ENCODE measurements at regions not wholly inside any gene's neighbourhood (a gene's known extent, or its start where the extent isn't known, plus 50 kb on each side); places are given as distances from the start of the nearest gene placed in this dataset.
A peak's percentile ranks its signal among the peaks of the same experiment; 100 is the strongest.

DNA sequence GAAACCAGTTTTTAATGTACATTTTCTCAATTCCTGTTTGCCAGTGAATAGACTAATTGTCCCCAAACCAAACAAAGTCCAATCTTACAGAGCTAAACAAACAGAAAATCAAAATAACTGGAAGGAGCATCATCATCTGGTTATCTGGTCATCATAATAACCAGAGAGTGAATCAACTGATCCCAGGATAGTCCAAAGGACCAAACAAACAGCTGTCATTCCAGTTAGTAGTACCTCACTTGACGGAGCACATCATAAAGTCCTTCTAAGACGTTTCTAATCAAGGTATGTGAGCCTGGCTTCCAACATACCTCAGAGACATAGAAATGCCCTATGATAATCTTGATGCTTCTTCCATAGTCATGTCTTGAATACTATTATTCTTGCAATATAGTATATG, 240.5 kb downstream of the LTN1 start:
- intact Hi-C loops (cut with DNase I), result loop anchor here (2.0 to 5.0 kb wide), 3 partner anchors 55 to 187 kb away; no protein-coding TSS in a partner anchor
- no peak for DNase-seq (ENCODE audit: low spot score in 2 of 2)
- H3K27ac ChIP-seq, result peak overlapping the region in 1 of 2 donors; percentile 86
- H3K4me3 ChIP-seq, result no peak overlapping the region
- peaks cover 0 to 26% of the 10 kb centered on the region in 2 donors for H3K4me1 ChIP-seq
- no peaks in the 10 kb centered on the region for H3K9me3 ChIP-seq
- H3K36me3 ChIP-seq, result no peaks in the 10 kb centered on the region
- TF ChIP-seq, protein P1, sequence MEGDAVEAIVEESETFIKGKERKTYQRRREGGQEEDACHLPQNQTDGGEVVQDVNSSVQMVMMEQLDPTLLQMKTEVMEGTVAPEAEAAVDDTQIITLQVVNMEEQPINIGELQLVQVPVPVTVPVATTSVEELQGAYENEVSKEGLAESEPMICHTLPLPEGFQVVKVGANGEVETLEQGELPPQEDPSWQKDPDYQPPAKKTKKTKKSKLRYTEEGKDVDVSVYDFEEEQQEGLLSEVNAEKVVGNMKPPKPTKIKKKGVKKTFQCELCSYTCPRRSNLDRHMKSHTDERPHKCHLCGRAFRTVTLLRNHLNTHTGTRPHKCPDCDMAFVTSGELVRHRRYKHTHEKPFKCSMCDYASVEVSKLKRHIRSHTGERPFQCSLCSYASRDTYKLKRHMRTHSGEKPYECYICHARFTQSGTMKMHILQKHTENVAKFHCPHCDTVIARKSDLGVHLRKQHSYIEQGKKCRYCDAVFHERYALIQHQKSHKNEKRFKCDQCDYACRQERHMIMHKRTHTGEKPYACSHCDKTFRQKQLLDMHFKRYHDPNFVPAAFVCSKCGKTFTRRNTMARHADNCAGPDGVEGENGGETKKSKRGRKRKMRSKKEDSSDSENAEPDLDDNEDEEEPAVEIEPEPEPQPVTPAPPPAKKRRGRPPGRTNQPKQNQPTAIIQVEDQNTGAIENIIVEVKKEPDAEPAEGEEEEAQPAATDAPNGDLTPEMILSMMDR (IDR thresholded peaks at IDR 0.05), result no peak
- H3K27me3 ChIP-seq, result no peaks in the 10 kb centered on the region

DNA sequence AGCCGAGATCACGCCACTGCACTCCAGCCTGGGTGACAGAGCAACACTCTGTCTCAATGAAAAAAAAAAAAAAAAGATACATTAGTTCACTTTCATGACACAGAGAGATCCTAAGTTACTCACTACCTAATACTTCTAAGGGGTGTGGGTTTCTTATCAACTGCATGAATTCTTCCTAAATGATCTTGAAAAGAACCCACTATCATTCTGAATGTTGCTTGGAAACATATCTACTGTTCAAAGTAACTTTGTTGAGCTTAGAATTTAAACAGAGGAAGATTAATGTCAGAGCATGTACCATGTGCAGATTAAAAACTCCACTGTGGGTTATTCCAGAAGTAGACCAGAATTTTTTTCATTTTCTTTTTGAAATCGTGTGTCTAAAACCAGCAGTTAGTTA, 241.5 kb downstream of the LTN1 start:
- Histone ChIP-seq H3K36me3 (no peaks in the 10 kb centered on the region), H3K4me1 (peaks cover 0 to 25% of the 10 kb centered on the region in 2 donors), H3K27me3 (no peaks in the 10 kb centered on the region), H3K27ac (peak overlapping the region in 1 of 2 donors; percentile 86), H3K4me3 (no peak overlapping the region), H3K9me3 (no peaks in the 10 kb centered on the region)
- intact Hi-C loops (cut with DNase I), result loop anchor here (5.0 kb wide), 2 partner anchors 56 to 114 kb away; no protein-coding TSS in a partner anchor
- DNase-seq (ENCODE audit: low spot score in 2 of 2), result no peak
- TF ChIP-seq, protein P1 (IDR thresholded peaks at IDR 0.05), result no peak

DNA sequence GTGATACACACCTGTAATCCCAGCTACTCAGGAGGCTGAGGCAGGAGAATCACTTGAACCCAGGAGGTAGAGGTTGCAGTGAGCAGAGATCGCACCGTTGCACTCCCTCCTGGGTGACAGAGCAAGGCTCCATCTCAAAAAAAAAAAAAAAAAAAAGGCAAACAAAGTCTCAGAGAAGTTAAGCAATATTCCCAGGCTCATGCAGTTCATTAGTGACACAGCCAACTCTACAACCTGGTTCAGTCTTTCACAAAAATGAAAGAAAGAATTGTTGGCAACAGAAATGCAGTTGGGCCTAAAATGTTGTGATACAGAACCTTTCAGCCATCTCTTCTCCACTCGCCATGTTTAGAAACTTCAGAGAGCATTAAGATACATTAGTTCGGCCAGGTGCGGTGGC, 242.1 kb downstream of the LTN1 start:
- DNase-seq (ENCODE audit: low spot score in 2 of 2), result no peak
- no peak overlapping the region for H3K27ac ChIP-seq
- H3K27me3 ChIP-seq, result no peaks in the 10 kb centered on the region
- TF ChIP-seq, protein P1 (IDR thresholded peaks at IDR 0.05), result no peak
- H3K4me1 ChIP-seq, result peaks cover 0 to 24% of the 10 kb centered on the region in 2 donors
- H3K9me3 ChIP-seq, result no peaks in the 10 kb centered on the region
- no peaks in the 10 kb centered on the region for H3K36me3 ChIP-seq
- no peak overlapping the region for H3K4me3 ChIP-seq
- intact Hi-C loops (cut with DNase I), result loop anchor here (5.0 kb wide), 2 partner anchors 57 to 113 kb away; no protein-coding TSS in a partner anchor

DNA sequence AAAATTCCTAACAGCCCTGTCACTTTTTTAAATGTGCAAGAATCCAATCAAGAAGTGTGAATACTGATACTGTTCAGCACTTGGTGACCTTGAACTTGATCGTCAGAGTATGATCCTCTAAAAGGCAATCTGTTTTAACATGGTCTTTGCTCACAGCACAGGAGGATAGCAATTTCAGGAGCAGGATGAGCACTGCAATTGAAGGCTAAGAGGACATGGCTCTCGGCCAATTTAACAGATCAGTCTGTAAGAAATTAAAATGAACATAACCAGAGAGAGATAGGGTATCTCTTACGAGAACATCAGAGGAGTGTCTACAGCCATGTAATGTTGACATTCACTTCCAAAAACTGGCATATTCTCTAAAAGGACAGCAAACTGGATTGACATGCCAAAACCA, 243.1 kb downstream of the LTN1 start:
- DNase-seq (ENCODE audit: low spot score in 2 of 2), result no peak
- no peak overlapping the region for H3K27ac ChIP-seq
- H3K36me3 ChIP-seq, result no peaks in the 10 kb centered on the region
- peaks cover 0 to 17% of the 10 kb centered on the region in 2 donors for H3K4me1 ChIP-seq
- intact Hi-C loops (cut with DNase I), result loop anchor here (5.0 to 10.0 kb wide), 2 partner anchors 212 to 1325 kb away; no protein-coding TSS in a partner anchor
- no peak overlapping the region for H3K4me3 ChIP-seq
- H3K27me3 ChIP-seq, result no peaks in the 10 kb centered on the region
- TF ChIP-seq, protein P1 (IDR thresholded peaks at IDR 0.05), result no peak
- H3K9me3 ChIP-seq, result no peaks in the 10 kb centered on the region

DNA sequence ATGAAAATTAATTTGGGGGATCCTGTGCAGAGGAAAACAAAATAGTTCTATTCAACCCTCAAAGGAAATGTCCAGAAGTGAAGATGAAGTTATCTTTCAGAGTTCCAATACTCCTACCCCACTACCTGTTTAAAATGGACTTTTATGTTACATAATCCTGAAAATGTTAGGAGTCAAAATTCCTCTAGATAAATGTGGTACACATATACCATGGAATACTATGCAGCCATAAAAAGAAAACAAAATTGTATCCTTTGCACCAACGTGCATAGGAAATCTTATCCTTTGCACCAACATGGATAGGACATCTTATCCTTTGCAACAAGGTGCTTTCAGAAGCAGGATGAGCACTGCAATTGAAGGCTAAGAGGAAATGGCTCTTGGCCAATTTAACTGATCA, 245.2 kb downstream of the LTN1 start:
- Histone ChIP-seq H3K27me3 (no peaks in the 10 kb centered on the region), H3K27ac (no peak overlapping the region), H3K4me1 (peaks cover 0 to 8% of the 10 kb centered on the region in 2 donors), H3K4me3 (no peak overlapping the region), H3K36me3 (no peaks in the 10 kb centered on the region), H3K9me3 (no peaks in the 10 kb centered on the region)
- TF ChIP-seq, protein P1 (IDR thresholded peaks at IDR 0.05), result no peak
- no peak for DNase-seq (ENCODE audit: low spot score in 2 of 2)
- intact Hi-C loops (cut with DNase I), result loop anchor here (5.0 to 10.0 kb wide), 2 partner anchors 210 to 1323 kb away; no protein-coding TSS in a partner anchor
